EH (cell line): ENCODE measurements at regions not wholly inside any gene's neighbourhood (a gene's known extent, or its start where the extent isn't known, plus 50 kb on each side); places are given as distances from the start of the nearest gene placed in this dataset.
"Not testable (repeated sequence)": the region's sequence is repeated elsewhere in the genome, so short reads cannot be mapped to it uniquely, and the experiment has no call there.

ENCODE experiments used
- DNase-seq: peaks from one replicate; pipeline ENCODE4 v3.0.0-alpha.2; 2015; ENCODE audit warnings: low read depth

- DNase-seq, result no peak
Measured at GRCh38 chr4:138892483-138893407, 122.8 kb upstream of the NOCT start.

- DNase-seq, result peak; percentile 24
Measured at GRCh38 chr4:138891631-138892031, 124.0 kb upstream of the NOCT start.

DNA sequence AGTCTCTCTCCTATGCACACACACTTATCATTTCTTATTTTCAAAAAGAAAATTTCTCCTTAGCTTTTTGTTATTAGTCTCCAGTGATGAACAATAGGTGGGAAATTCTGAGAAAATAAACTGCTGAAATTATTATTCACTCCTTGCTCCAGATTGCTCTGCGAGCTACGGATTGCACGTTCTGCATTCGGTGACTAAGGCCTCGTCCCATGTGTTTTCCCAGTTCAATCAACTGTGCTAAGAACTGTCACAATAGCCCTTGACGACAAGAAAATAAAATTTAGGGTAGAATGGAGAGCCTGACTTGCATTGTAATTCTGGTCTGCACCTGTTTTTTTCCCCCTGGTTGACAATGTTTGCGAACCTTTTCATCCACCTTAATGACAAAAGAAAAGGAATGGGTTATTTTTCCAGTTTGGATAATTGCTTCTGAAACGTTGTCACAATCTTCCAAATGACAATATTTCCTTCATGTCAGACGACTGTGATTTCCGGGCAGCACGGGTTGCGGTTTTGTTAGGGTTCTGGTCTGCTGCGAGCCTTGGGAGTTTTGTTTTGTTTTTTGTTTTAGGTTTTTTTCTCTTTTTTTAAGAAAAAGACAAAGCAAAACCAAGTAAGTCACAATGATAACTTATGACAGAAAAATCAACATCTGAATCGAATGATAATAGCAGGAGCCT lies 124.5 kb upstream of the NOCT start:
- DNase-seq, result no peak

DNA sequence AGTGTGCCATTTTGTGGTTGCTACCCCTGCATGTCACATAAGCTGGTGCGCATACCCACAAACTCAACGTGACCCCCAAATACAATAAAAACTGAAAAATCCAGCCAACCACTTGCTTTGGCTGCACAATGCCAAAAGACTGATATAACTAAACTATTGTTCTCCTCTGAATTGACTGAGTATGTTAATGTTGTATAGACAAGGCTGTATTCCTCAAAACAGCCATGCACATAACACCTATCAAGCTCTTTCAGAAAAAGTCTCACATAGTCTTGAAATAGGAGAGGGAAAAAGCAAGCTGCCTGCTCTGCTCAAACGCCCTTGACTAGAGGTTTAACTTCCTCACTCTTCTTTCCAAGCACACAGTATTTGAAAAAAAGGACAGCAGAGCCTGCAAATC lies 126.4 kb upstream of the NOCT start:
- DNase-seq, result no peak

DNA sequence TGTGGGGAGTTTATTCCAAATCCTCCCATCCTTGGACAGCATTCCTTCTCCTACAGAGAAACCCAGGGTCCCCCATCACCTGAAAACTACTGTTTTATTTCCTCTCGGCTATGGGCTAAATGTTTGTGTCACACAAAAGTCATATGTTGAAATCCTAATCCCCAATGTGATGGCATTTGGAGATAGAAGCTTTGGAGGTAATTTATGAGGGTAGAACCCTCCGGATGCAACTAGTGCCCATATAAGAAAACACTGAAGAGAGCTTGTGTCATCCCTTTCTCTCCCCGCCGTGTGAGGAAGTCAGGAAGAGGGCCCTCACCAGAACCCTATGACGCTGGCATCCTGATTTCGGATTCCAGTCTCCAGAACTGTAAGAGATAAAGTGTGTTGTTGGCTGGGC lies 127.8 kb upstream of the NOCT start:
- DNase-seq, result no peak

- no peak for DNase-seq
Measured at GRCh38 chr4:138887341-138887740, 128.2 kb upstream of the NOCT start.

DNA sequence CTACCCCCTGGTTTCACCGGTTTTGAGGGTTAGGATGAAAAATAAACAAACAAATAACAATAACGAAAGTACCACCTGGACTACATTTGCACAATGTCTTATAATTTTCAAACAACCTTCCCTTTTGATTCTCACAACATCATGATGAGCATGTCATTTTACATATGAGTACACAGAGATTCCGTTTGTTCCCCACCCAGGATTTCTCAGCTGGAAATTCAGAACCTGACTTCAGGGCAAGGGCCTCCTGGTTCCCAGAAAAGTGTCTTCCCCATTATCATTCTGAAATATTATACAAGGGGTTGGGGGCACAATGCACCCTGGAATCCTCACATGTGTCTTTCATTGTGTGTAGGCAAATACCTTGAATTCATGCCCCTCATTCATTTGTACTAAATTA lies 135.8 kb upstream of the NOCT start:
- DNase-seq, result no peak

GRCh38 chr4:138875891-138876608 lies 139.5 kb upstream of the NOCT start:
- peak; percentile 98 for DNase-seq

- no peak for DNase-seq
Measured at GRCh38 chr4:138871555-138871875, 144.1 kb upstream of the NOCT start.

DNA sequence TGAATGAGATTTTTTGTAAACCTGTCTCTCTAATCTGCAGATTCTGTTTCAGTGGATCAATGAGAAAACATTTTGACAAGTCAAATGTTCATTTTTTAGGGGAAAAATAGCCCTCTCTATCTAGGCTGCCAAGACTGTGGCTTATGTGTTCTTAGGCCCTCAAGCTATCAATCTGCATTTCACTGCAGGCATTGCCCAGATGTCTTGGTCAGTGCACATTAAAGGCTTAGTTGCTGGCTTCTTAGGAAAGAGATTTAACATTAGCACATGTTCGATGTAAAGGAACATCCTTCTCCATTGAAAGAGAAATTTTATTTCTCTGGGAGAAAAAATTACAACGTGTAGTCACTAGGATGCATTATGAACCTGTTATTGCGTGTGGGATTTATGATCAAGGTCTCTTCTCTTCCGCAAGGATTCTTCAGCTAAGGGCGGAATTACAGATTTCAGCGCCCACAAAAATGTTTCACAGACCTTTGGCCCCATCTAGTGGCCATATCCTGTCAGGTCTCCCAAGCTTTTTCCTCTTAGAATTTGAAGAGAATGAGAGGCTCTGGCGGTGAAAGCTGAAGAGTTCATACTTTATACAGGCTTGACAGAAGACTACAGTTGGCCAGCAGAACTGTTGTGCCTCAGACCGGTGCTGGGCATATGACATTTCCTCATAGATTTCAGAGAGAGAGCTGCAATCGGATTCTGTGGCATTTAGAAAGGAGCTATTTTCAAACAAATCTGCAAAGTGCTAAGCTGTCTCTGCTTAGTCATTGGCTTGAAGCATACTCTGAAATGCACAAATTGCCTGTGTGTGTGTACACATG lies 144.6 kb upstream of the NOCT start:
- DNase-seq, result peak; percentile 77

GRCh38 chr4:138869631-138870030 lies 145.9 kb upstream of the NOCT start:
- DNase-seq, result no peak

- peak; percentile 15 for DNase-seq
Measured at GRCh38 chr4:138869165-138869564, 146.4 kb upstream of the NOCT start.

GRCh38 chr4:138868562-138868961 lies 147.0 kb upstream of the NOCT start:
- DNase-seq, result peak; percentile 29

- DNase-seq, result no peak
Measured at GRCh38 chr4:138867404-138867803, 148.2 kb upstream of the NOCT start.

GRCh38 chr4:138866314-138866713 lies 149.3 kb upstream of the NOCT start:
- no peak for DNase-seq

DNA sequence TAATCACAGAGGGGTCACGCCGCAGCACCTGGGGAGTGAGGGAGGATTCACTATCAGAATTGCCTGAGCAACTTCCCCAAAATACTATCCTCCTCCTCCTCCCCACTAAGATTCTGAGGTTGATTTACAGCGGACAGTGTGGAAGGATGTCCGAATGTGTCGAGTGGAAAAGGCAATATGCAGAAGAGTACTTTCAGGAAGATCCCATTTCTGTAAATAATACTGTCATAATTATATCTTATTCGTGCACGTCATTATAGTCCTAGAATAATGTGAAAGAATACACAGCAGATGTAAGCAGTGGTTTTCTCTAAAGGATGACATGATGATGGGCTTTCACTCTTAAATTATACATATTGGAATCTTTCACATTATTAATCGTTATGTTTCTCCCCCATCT lies 149.8 kb upstream of the NOCT start:
- DNase-seq, result no peak

- no peak for DNase-seq
Measured at GRCh38 chr4:138864961-138865720, 150.4 kb upstream of the NOCT start.

DNA sequence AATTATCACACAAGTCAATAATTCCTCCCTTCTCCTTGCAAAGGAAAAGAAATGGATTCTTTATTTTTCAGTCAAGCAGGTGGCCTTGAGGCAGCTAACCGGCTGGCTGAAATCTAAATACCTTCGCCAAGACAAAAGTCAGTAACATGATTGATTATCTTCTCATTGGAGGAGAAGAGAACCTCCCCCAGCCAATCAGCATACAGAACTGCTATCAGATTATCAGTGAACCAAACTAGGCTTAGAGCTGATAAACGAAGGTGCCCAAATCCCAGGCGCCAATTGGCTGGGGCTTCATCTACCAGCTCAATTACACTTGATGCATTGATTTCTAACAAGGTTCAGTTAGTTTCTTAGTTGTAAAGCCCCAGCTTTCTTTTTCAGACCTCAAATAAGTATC lies 152.4 kb upstream of the NOCT start:
- DNase-seq, result no peak

- DNase-seq, result peak; percentile 80
Measured at GRCh38 chr4:138861135-138861534, 154.4 kb upstream of the NOCT start.

DNA sequence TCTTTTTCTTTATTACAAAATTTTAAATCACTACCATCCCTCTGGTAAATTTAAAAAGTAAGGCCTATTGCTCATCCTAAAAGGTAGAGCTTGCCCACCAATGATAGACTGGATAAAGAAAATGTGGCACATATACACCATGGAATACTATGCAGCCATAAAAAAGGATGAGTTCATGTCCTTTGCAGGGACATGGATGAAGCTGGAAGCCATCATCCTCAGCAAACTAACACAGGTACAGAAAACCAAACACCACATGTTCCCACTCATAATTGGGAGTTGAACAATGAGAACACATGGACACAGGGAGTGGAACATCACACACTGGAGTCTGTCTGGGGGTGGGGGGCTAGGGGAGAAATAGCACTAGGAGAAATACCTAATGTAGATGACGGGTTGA lies 155.2 kb upstream of the NOCT start:
- DNase-seq, result not testable (repeated sequence)

- DNase-seq, result no peak
Measured at GRCh38 chr4:138859254-138859653, 156.3 kb upstream of the NOCT start.
